Activated naive CD8-positive, alpha-beta T cell treated with anti-CD3 and anti-CD28 coated beads, Interleukin-2, amount 50 U/mL, for 24 hours (primary cell): ENCODE measurements at regions not wholly inside any gene's neighbourhood (a gene's known extent, or its start where the extent isn't known, plus 50 kb on each side); places are given as distances from the start of the nearest gene placed in this dataset.
"Not testable (repeated sequence)": the region's sequence is repeated elsewhere in the genome, so short reads cannot be mapped to it uniquely, and the experiment has no call there.

Experiments
- ATAC-seq: fragments of 150-1000 bp; cut with Tn5 transposase; one replicate; pipeline ENCODE4 v1.10.0; 2021
- DNase-seq: peaks from one replicate; pipeline ENCODE4 v3.0.0; 2021
- H3K27ac Mint-ChIP-seq: one replicate; pipeline ENCODE4 v1.8.0; 2021; ENCODE audit warnings: mild to moderate bottlenecking, mixed read lengths
- H3K27me3 Mint-ChIP-seq: one replicate; pipeline ENCODE4 v1.8.0; 2021; ENCODE audit warnings: mixed read lengths
- H3K36me3 Mint-ChIP-seq: one replicate; pipeline ENCODE4 v1.8.0; 2021; ENCODE audit warnings: low read depth, mixed read lengths
- H3K4me1 Mint-ChIP-seq: one replicate; pipeline ENCODE4 v1.8.0; 2021; ENCODE audit warnings: mixed read lengths
- H3K4me3 Mint-ChIP-seq: one replicate; pipeline ENCODE4 v1.8.0; 2021; ENCODE audit warnings: mild to moderate bottlenecking, moderate library complexity, mixed read lengths
- H3K9me3 Mint-ChIP-seq: one replicate; pipeline ENCODE4 v1.8.0; 2021; ENCODE audit warnings: mixed read lengths

DNA sequence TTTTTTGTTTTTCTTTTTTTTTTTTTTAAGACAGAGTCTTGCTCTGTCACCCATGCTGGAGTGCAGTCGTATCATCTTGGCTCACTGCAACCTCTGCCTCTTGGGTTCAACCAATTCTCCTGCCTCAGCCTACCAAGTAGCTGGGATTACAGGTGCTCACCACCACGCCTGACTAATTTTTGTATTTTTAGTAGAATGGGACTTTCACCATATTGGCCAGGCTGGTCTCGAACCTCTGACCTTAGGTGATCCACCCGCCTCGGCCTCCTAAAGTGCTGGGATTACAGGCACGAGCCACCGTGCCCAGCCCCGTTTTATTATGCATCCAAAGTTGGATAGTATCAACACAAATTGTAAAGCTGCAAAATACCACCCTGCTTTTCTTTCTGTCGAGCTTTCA lies 154.9 kb downstream of the CRPPA start:
- not testable (repeated sequence) for H3K27ac Mint-ChIP-seq, ATAC-seq, H3K9me3 Mint-ChIP-seq, H3K27me3 Mint-ChIP-seq, H3K4me3 Mint-ChIP-seq, H3K36me3 Mint-ChIP-seq, H3K4me1 Mint-ChIP-seq, DNase-seq

DNA sequence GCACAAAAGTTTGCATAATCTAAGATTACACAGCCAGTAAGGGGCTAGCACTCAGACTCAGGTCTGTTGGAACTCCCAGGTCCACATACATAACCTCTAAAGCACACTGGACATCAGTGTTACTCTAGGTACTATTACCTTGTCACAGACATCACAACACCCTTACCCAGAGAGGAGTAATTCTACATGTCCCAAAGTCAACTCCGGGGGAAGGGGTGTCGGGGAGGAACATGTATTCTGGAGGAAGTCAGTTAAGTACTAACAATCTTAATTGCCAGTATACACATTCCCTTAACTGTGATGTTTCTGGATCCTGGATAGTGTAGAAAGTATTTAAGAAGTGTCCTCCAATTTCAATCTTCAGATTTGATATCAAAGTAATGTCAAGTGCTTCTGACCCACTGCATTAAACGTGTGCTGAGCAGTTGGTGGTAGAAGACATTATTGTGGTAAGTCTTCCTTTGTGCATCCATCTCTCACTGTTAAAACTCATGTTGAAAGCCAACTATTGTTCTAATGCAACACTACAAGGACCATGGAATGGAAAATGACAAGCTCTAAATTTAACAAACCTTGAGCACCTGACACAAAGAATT lies 155.4 kb downstream of the CRPPA start:
- Mint-ChIP-seq H3K27me3 (no peaks in the 10 kb centered on the region), H3K4me1 (no peaks in the 10 kb centered on the region), H3K9me3 (no peaks in the 10 kb centered on the region), H3K4me3 (no peak overlapping the region), H3K36me3 (peaks cover 2% of the 10 kb centered on the region), H3K27ac (no peak overlapping the region)
- no peak for ATAC-seq
- no peak for DNase-seq

DNA sequence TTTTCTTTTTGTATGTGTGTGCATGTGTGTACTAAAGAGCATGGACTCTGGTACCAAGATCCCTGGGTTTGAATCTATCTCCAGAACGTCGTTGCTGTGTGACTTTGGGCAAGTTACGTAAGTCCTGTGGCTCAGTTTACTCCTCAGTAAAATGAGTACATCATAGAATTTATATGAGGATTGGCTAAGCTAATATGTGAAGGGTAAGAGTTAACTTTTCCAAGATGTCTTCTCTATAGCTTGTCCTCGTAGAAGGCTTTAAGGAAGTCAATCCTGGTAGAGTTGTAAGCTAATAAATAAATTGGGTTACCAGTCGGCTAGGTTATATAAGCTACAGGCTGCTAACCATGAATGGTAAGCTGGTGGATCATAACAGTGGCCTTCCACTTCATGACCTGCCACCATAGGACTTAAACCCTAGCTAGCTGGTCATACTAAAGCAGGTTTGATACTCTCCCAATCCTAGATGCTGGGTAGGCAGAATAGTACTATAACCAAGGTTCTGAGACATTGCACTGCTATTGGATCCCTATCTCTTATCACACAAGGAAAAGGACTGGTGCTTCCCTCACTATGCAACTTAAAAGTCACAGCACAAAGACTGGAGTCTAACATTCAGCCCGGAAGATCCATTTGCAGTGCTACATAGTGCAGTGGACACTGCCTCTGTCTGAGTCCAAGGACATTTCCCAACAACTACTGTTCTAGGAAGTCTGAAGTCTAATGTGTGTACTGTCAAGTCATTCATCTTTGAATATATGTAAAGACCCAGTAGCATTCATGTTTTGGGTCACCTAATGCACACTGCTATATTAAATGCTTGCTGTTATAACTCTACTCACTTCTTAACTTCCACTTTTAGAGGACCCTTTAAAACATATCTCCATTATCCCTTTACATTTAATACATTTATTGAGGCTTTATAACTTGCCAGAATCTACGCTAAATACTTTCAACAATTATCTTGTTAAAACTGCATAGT lies 156.2 kb downstream of the CRPPA start:
- Mint-ChIP-seq H3K36me3 (peaks cover 2% of the 10 kb centered on the region), H3K27me3 (no peaks in the 10 kb centered on the region), H3K9me3 (no peaks in the 10 kb centered on the region), H3K4me3 (no peak overlapping the region), H3K27ac (no peak overlapping the region), H3K4me1 (peaks cover 2% of the 10 kb centered on the region)
- ATAC-seq (no peak), DNase-seq (no peak)

DNA sequence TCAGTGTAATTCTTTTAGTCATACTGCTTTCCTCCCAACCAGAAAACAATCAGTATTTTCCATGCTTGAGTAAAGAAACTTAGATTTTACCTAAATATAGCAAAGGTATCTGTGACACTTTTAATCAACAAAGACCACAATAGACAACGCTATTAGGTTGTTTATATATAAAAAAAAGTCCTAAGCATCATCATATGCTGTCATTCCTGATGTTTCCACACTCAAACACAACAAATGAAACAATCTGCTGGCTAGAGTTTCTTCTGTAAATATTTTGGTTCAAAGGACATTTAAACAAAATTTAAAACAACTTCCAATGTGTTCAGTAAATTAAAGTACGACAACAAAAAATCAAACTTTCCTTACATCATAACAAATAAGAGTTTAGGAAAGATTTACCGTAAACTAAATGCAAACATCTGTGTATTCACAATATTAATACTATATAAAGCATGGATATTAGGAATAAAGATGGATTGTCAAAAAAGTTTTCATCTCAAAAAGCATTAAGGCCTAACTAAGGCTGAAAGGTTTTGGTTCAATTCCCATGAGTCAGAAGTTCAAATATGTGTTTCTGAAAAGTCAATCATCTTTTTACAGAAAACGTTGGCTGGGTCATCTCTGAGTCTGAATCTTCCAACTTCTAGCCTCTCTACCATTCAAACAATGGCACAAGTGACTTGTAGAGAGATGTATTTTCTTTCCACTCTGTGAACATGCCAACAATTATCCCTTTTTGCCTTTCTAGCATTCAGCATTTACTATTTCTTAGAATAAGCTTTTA lies 157.1 kb downstream of the CRPPA start:
- H3K4me1 Mint-ChIP-seq: peaks cover 2% of the 10 kb centered on the region
- H3K27ac Mint-ChIP-seq: no peak overlapping the region
- H3K9me3 Mint-ChIP-seq: no peaks in the 10 kb centered on the region
- ATAC-seq (no peak), DNase-seq (no peak)
- H3K36me3 Mint-ChIP-seq: peaks cover 2% of the 10 kb centered on the region
- no peaks in the 10 kb centered on the region for H3K27me3 Mint-ChIP-seq
- no peak overlapping the region for H3K4me3 Mint-ChIP-seq

DNA sequence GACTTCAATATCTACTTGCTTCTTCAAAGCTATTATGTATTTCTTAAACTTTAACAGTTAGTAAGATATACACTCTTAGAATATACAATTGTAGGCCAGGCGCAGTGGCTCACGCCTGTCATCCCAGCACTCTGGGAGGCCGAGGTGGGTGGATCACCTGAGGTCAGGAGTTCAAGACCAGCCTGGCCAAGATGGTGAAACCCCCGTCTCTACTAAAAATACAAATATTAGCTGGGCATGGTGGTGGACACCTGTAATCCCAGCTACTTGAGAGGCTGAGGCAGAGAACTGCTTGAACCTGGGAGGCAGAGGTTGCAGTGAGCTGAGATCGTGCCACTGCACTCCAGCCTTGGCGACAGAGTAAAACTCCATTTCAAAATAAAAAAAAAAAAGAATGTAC lies 158.0 kb downstream of the CRPPA start:
- H3K9me3 Mint-ChIP-seq, ATAC-seq, H3K4me3 Mint-ChIP-seq, H3K36me3 Mint-ChIP-seq, DNase-seq, H3K4me1 Mint-ChIP-seq, H3K27ac Mint-ChIP-seq, H3K27me3 Mint-ChIP-seq: not testable (repeated sequence)

DNA sequence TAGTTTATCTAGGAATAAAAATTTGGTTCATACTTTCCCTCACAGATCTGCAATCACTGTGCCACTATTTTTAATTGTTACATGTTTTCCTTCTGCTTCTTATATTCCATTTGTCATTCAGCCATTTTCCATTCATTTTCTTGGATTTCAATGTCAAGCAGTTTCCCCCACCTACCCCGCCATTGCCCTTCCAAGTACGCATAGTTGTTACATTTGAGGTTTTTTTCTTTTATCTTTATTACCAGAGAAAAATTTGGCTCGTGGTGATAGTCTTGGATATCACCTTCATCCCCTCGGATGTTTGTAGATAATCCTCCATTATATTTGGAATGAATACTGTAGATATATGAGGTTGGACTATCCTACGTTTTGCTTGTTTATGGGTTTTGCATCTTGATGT lies 159.7 kb downstream of the CRPPA start:
- H3K27me3 Mint-ChIP-seq: no peaks in the 10 kb centered on the region
- no peak overlapping the region for H3K27ac Mint-ChIP-seq
- DNase-seq (no peak), ATAC-seq (no peak)
- H3K36me3 Mint-ChIP-seq: peaks cover 2% of the 10 kb centered on the region
- H3K9me3 Mint-ChIP-seq: no peaks in the 10 kb centered on the region
- H3K4me3 Mint-ChIP-seq: no peak overlapping the region
- H3K4me1 Mint-ChIP-seq: peaks cover 2% of the 10 kb centered on the region

DNA sequence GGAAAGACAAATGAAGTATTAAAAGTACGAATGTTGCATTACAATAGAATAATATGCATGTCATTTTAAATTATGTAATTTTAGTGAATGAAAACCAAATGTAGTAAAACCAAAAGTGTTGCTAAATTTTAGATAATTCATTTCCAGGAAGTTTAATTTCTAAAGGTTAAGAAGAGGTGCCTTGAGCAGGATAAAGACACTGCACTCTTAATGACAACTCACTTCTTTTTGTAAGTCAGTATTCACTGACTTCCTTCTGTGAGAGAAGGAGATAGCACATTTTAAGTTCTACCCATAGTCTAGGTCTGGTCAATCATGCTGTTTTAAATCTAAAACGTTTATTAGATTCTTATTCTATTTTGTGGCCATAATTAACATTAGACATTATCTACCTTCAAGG lies 160.2 kb downstream of the CRPPA start:
- Mint-ChIP-seq H3K27me3 (no peaks in the 10 kb centered on the region), H3K4me1 (peaks cover 2% of the 10 kb centered on the region)

DNA sequence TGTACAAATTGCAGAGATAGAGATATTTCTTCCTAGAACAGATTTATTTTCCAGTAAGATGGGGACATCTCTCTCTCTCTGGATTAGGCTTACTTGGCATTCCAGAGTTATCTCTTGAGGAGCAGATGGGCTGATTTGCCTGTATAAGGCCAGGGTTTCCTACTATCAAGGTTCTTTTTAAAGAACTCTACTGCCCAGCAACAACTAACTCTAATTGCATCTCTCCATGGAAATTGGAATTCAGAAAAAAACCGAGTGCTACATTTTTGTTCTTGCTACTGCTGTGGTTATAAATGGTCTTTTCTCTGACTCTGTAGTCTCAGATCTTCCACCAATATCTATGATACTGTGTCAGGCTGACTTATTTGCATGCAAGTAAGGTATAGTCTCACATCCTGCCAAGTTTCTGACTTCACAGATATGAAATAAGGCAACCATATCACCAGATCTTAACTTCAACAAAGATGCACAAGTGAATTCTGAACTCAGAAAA lies 161.1 kb downstream of the CRPPA start:
- Mint-ChIP-seq H3K27ac (no peak overlapping the region), H3K4me3 (no peak overlapping the region)

More for the DNA sequence above, 160.2 kb downstream of the CRPPA start:
- DNase-seq (no peak), ATAC-seq (no peak)
- Mint-ChIP-seq H3K27ac (no peak overlapping the region), H3K9me3 (no peaks in the 10 kb centered on the region), H3K4me3 (no peak overlapping the region), H3K36me3 (peaks cover 2% of the 10 kb centered on the region)

DNA sequence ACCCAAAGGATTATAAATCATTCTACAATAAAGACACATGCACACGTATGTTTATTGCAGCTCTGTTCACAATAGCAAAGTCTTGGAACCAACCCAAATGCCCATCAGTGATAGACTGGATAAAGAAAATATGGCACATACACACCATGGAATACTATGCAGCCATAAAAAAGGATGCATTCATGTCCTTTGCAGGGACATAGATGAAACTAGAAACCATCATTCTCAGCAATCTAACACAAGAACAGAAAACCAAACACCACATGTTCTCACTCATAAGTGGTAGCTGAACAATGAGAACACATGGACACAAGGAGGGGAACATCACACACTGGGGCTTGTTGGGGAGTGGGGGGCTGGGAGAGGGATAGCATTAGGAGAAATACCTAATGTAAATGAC lies 164.9 kb downstream of the CRPPA start:
- DNase-seq, ATAC-seq, H3K36me3 Mint-ChIP-seq, H3K27ac Mint-ChIP-seq, H3K27me3 Mint-ChIP-seq, H3K4me3 Mint-ChIP-seq, H3K4me1 Mint-ChIP-seq, H3K9me3 Mint-ChIP-seq: not testable (repeated sequence)

More for the DNA sequence above, 161.1 kb downstream of the CRPPA start:
- Mint-ChIP-seq H3K27me3 (no peaks in the 10 kb centered on the region), H3K4me1 (peaks cover 2% of the 10 kb centered on the region), H3K36me3 (peaks cover 2% of the 10 kb centered on the region), H3K9me3 (no peaks in the 10 kb centered on the region)
- ATAC-seq: no peak
- DNase-seq: no peak

DNA sequence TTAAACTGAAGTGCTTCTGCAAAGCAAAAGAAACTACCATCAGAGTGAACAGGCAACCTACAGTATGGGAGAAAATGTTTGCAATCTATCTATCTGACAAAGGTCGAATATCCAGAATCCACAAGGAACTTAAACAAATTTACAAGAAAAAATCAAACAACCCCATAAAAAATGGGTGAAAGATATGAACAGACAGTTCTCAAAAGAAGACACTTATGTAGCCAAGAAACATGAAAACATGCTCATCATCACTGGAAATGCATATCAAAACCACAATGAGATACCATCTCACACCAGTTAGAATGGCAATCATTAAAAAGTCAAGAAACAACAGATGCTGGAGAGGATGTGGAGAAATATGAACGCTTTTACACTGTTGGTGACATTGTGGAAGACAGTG lies 165.4 kb downstream of the CRPPA start:
- H3K4me3 Mint-ChIP-seq, H3K27ac Mint-ChIP-seq, H3K27me3 Mint-ChIP-seq, H3K9me3 Mint-ChIP-seq, DNase-seq, ATAC-seq, H3K4me1 Mint-ChIP-seq, H3K36me3 Mint-ChIP-seq: not testable (repeated sequence)

DNA sequence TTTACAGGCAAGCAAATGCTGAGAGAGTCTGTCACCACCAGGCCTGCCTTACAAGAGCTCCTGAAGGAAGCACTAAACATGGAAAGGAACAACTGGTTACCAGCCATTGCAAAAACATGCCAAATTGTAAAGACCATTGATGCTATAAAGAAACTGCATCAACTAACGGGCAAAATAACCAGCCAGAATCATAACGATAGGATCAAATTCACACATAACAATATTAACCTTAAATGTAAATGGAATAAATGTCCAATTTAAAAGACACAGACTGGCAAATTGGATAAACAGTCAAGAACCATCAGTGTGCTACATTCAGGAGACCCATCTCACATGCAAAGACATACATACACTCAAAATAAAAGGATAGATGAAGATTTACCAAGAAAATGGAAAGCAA lies 170.7 kb downstream of the CRPPA start:
- not testable (repeated sequence) for ATAC-seq, H3K36me3 Mint-ChIP-seq, H3K4me1 Mint-ChIP-seq, H3K27me3 Mint-ChIP-seq, H3K27ac Mint-ChIP-seq, DNase-seq, H3K9me3 Mint-ChIP-seq, H3K4me3 Mint-ChIP-seq

DNA sequence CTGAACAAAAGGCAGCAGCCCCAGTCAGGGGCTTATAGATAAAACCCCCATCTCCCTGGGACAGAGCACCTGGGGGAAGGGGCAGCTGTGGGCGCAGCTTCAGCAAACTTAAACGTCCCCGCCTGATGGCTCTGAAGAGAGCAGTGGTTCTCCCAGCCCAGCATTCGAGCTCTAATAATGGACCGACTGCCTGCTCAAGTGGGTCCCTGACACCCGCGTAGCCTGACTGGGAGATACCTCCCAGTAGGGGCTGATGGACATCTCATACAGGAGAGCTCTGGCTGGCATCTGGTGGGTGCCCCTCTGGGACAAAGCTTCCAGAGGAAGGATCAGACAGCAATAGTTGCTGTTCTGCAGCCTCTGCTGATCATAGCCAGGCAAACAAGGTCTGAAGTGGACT lies 172.1 kb downstream of the CRPPA start:
- H3K27ac Mint-ChIP-seq, H3K27me3 Mint-ChIP-seq, H3K36me3 Mint-ChIP-seq, H3K4me3 Mint-ChIP-seq, DNase-seq, H3K4me1 Mint-ChIP-seq, H3K9me3 Mint-ChIP-seq, ATAC-seq: not testable (repeated sequence)

DNA sequence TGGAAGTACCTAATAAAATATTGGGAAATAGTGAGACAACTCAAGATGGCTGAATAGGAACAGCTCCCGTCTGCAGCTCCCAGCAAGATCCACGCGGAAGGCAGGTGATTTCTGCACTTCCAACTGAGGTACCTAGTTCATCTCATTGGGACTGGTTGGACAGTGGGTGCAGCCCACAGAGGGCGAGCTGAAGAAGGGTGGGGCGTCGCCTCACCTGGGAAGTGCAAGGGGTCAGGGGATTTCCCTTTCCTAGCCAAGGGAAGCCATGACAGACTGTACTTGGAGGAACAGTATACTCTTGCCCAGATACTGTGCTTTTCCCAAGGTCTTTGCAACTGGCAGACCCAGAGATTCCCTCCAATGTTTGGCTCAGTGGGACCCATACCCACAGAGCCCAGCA lies 172.8 kb downstream of the CRPPA start:
- not testable (repeated sequence) for ATAC-seq

DNA sequence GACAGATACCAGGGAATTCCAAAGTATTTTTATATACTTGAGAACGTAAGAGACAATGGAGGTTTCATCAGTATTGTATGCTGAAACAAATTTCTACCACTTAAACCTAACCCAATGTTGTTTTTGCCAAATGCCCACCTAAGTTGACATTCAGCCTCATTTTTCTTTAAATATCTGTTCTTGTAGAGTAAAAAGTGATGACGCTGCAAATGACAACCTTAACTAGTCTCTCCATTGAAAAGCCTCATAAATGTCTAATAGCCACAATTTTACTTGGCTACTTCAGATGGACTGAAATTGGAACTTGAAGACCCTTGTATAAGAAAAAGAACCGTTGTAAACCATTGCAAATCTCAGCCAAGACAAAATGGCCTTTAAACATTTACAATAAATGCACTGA lies 176.9 kb downstream of the CRPPA start:
- Mint-ChIP-seq H3K27me3 (no peaks in the 10 kb centered on the region), H3K9me3 (no peaks in the 10 kb centered on the region), H3K27ac (no peak overlapping the region), H3K4me3 (no peak overlapping the region), H3K4me1 (no peaks in the 10 kb centered on the region), H3K36me3 (no peaks in the 10 kb centered on the region)
- DNase-seq: no peak
- no peak for ATAC-seq

More for the DNA sequence above, 172.8 kb downstream of the CRPPA start:
- H3K4me3 Mint-ChIP-seq, H3K27me3 Mint-ChIP-seq, H3K36me3 Mint-ChIP-seq, H3K27ac Mint-ChIP-seq, H3K9me3 Mint-ChIP-seq, DNase-seq, H3K4me1 Mint-ChIP-seq: not testable (repeated sequence)
